ENCODE measurements at regions not wholly inside any gene's neighbourhood (a gene's known extent, or its start where the extent isn't known, plus 50 kb on each side); places are given as distances from the start of the nearest gene placed in this dataset.
"Not testable (repeated sequence)": the region's sequence is repeated elsewhere in the genome, so short reads cannot be mapped to it uniquely, and the experiment has no call there.

GRCh38 chr1:120954736-120955135 lies 65.2 kb downstream of the PPIAL4A start:
- TF ChIP-seq CTCF (IDR thresholded peaks at IDR 0.05; ENCODE audit: insufficient read depth, low read length, poor library complexity, severe bottlenecking), result no peak
- H3K36me3 ChIP-seq (ENCODE audit: control insufficient read depth, insufficient read depth, low read length), result no peaks in the 10 kb centered on the region
- H3K4me3 ChIP-seq (ENCODE audit: low read depth, low read length), result no peak overlapping the region
- no peak for DNase-seq (ENCODE audit: low read depth)
- H3K27me3 ChIP-seq (ENCODE audit: control insufficient read depth, insufficient read depth, low read length), result no peaks in the 10 kb centered on the region

GRCh38 chr1:120955961-120956360 lies 66.4 kb downstream of the PPIAL4A start:
- not testable (repeated sequence) for H3K4me3 ChIP-seq (ENCODE audit: low read depth, low read length); H3K36me3 ChIP-seq (ENCODE audit: control insufficient read depth, insufficient read depth, low read length); H3K27me3 ChIP-seq (ENCODE audit: control insufficient read depth, insufficient read depth, low read length); DNase-seq (ENCODE audit: low read depth)

- not testable (repeated sequence) for H3K27me3 ChIP-seq (ENCODE audit: control insufficient read depth, insufficient read depth, low read length); DNase-seq (ENCODE audit: low read depth)
These were observed 76.4 kb downstream of the PPIAL4A start for GRCh38 chr1:120966018-120966417.

GRCh38 chr1:120972863-120973262 lies 83.3 kb downstream of the PPIAL4A start:
- not testable (repeated sequence) for H3K36me3 ChIP-seq (ENCODE audit: control insufficient read depth, insufficient read depth, low read length); H3K4me3 ChIP-seq (ENCODE audit: low read depth, low read length); H3K27me3 ChIP-seq (ENCODE audit: control insufficient read depth, insufficient read depth, low read length)
- peak; percentile 28 for DNase-seq (ENCODE audit: low read depth)

More at GRCh38 chr1:120966018-120966417, 76.4 kb downstream of the PPIAL4A start:
- not testable (repeated sequence) for H3K36me3 ChIP-seq (ENCODE audit: control insufficient read depth, insufficient read depth, low read length); H3K4me3 ChIP-seq (ENCODE audit: low read depth, low read length)

DNA sequence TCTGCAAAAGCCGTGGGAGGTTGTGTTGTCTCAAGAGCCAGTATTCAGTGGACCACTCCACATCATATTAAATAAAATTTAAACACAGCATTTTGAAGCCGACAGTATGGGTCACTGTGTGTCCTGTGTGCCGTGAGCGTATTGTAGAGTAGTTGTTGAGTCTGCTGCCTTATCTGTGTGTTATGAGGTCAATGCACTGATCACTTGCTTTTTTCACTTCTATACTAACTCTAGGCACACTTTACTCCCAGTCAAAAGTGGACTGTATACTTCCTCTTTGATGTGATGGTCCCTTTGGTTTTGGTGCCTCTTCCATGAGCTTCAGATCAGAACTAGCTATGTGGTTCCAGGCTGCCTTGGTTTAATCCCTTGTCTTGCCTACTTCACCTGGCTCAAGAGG lies 84.3 kb downstream of the PPIAL4A start:
- H3K36me3 ChIP-seq (ENCODE audit: control insufficient read depth, insufficient read depth, low read length); H3K27me3 ChIP-seq (ENCODE audit: control insufficient read depth, insufficient read depth, low read length); DNase-seq (ENCODE audit: low read depth); H3K4me3 ChIP-seq (ENCODE audit: low read depth, low read length): not testable (repeated sequence)

- not testable (repeated sequence) for H3K36me3 ChIP-seq (ENCODE audit: control insufficient read depth, insufficient read depth, low read length); H3K27me3 ChIP-seq (ENCODE audit: control insufficient read depth, insufficient read depth, low read length); H3K4me3 ChIP-seq (ENCODE audit: low read depth, low read length); DNase-seq (ENCODE audit: low read depth)
These were observed 87.7 kb downstream of the PPIAL4A start for GRCh38 chr1:120977279-120977678.

- not testable (repeated sequence) for H3K36me3 ChIP-seq (ENCODE audit: control insufficient read depth, insufficient read depth, low read length); H3K4me3 ChIP-seq (ENCODE audit: low read depth, low read length); H3K27me3 ChIP-seq (ENCODE audit: control insufficient read depth, insufficient read depth, low read length); DNase-seq (ENCODE audit: low read depth)
These were observed 92.0 kb downstream of the PPIAL4A start for GRCh38 chr1:120981489-120982094.

DNA sequence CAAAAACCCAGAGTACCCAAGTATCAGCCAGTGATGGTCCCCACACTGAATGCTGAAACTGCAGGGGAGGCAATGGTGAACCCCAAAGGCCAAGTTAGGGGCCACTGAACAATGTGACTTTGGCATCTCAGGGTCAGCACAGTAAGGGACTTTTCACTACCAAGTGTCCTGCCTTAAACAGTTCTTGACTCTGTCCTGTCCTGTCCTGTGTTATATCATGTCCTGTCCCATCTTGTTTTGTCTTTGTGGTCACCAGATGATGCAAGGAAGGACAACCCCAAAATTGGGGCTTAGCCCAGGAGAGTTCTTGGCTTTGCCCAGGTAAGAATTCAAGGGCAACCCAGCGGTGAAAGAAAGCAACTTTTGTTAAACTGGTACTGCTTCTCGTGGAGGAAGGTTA lies 105.0 kb downstream of the PPIAL4A start:
- not testable (repeated sequence) for H3K36me3 ChIP-seq (ENCODE audit: control insufficient read depth, insufficient read depth, low read length); H3K27me3 ChIP-seq (ENCODE audit: control insufficient read depth, insufficient read depth, low read length); DNase-seq (ENCODE audit: low read depth); H3K4me3 ChIP-seq (ENCODE audit: low read depth, low read length)

- H3K36me3 ChIP-seq (ENCODE audit: control insufficient read depth, insufficient read depth, low read length); DNase-seq (ENCODE audit: low read depth); H3K27me3 ChIP-seq (ENCODE audit: control insufficient read depth, insufficient read depth, low read length): not testable (repeated sequence)
These were observed 105.5 kb downstream of the PPIAL4A start for GRCh38 chr1:120995025-120995424.

DNA sequence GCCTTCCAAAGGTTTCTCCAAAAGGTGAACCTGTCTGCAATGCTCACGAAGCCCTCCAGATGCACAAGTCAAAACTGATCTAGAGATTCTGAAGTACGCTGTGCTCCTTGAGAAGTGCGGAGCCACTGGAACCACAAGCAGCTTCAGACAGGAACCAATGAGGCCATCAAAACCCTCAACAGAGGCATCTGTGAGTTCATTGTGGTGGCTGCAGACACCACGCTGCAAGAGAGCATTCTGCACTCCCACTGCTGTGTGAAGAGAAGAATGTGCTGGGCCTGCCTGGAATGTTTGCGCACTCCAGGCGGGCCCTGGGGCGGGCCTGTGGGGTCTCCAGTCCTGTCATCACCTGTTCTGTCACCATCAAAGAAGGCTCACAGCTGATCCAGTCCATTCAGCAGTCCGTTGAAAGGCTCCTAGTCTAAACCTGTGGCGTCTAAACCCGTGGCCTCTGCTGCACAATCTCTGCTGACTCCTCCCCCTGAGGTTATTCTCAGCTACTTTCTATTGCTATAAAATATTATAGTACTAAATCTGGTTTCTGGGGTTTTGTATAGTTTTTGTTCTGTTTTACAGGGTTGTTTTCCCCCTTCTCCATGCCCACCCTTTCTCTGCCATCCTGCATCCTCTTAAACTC lies 111.6 kb downstream of the PPIAL4A start:
- not testable (repeated sequence) for H3K36me3 ChIP-seq (ENCODE audit: control insufficient read depth, insufficient read depth, low read length); H3K4me3 ChIP-seq (ENCODE audit: low read depth, low read length); H3K27me3 ChIP-seq (ENCODE audit: control insufficient read depth, insufficient read depth, low read length); DNase-seq (ENCODE audit: low read depth)

More at GRCh38 chr1:120995025-120995424, 105.5 kb downstream of the PPIAL4A start:
- not testable (repeated sequence) for H3K4me3 ChIP-seq (ENCODE audit: low read depth, low read length)

GRCh38 chr1:121003230-121003629 lies 113.7 kb downstream of the PPIAL4A start:
- H3K27me3 ChIP-seq (ENCODE audit: control insufficient read depth, insufficient read depth, low read length); H3K4me3 ChIP-seq (ENCODE audit: low read depth, low read length); DNase-seq (ENCODE audit: low read depth); H3K36me3 ChIP-seq (ENCODE audit: control insufficient read depth, insufficient read depth, low read length): not testable (repeated sequence)

GRCh38 chr1:121006826-121007225 lies 117.3 kb downstream of the PPIAL4A start:
- not testable (repeated sequence) for DNase-seq (ENCODE audit: low read depth); H3K36me3 ChIP-seq (ENCODE audit: control insufficient read depth, insufficient read depth, low read length); H3K4me3 ChIP-seq (ENCODE audit: low read depth, low read length)
- peaks cover 18% of the 10 kb centered on the region for H3K27me3 ChIP-seq (ENCODE audit: control insufficient read depth, insufficient read depth, low read length)

GRCh38 chr1:121007755-121008154 lies 118.2 kb downstream of the PPIAL4A start:
- not testable (repeated sequence) for H3K4me3 ChIP-seq (ENCODE audit: low read depth, low read length); DNase-seq (ENCODE audit: low read depth); H3K36me3 ChIP-seq (ENCODE audit: control insufficient read depth, insufficient read depth, low read length)
- H3K27me3 ChIP-seq (ENCODE audit: control insufficient read depth, insufficient read depth, low read length), result peaks cover 18% of the 10 kb centered on the region

GRCh38 chr1:121008512-121009215 lies 119.1 kb downstream of the PPIAL4A start:
- not testable (repeated sequence) for H3K36me3 ChIP-seq (ENCODE audit: control insufficient read depth, insufficient read depth, low read length); H3K4me3 ChIP-seq (ENCODE audit: low read depth, low read length); DNase-seq (ENCODE audit: low read depth)
- H3K27me3 ChIP-seq (ENCODE audit: control insufficient read depth, insufficient read depth, low read length), result peaks cover 18% of the 10 kb centered on the region
